GM18909 (cell line): ENCODE measurements at regions not wholly inside any gene's neighbourhood (a gene's known extent, or its start where the extent isn't known, plus 50 kb on each side); places are given as distances from the start of the nearest gene placed in this dataset.

ENCODE experiments used
- ATAC-seq: cut with Tn5 transposase; IDR thresholded peaks from one replicate; pipeline ENCODE4 v1.9.1; 2021; ENCODE audit warnings: mild to moderate bottlenecking; ENCODE audit not compliant: unreplicated experiment, poor library complexity

DNA sequence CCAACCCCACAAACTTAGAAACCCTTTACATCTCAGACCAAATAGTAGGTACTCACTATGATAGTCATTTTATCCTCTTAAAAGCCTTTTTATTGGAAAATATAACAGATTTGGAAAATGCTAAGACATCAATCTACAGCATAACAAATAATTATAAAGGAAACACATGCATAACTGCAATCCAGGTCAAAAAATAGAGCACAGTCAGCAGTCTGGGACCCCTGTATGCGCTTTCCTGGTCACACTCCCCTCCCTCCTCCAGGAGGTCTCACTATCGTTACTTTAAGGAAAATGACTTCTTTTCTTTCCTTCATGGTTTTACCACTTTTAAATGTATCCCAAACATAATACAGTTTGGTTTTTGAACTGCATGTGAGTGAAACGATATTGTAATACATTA lies 90.5 kb upstream of the CCDC150 start:
- no peak for ATAC-seq

- no peak for ATAC-seq
Measured at GRCh38 chr2:196551014-196551413, 88.5 kb upstream of the CCDC150 start.

- no peak for ATAC-seq
Measured at GRCh38 chr2:196555161-196555560, 84.4 kb upstream of the CCDC150 start.

DNA sequence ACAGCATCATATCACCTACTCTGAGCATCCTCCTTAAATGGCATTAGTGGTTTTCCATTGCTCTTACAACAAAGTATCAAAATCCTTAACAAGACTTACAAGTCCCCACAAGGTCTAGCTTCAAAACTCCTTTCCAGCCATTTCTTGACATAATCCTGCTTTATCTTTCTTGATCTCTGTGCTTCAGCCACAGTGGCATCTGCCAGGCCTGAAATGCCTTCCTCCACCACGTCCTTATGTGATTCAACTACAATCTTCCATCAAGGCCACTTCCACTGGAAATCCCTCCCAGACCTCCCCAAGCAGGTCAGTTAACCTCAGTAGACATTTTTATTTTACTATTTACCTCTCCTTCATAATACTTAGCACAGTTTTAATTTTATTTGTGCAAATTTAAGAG lies 83.8 kb upstream of the CCDC150 start:
- ATAC-seq = no peak

- ATAC-seq = no peak
Measured at GRCh38 chr2:196558497-196558896, 81.0 kb upstream of the CCDC150 start.

DNA sequence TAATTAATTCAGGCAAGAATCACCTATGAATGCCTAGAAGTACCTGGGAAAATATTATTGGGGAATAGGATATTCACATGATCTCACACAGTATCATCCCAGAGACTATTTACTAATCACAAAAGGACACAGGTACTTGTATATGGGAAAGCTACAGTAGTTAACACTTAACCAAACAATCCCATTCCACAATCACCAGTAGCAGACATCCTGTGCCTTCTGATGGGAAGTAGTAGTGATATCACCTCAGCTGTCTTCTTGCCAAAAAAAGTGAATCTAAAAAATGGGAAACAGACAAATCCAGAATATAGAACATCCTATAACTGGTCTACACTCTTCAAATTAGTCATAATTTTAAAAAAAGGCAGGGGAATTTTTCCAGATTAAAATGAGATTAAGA lies 75.6 kb upstream of the CCDC150 start:
- no peak for ATAC-seq

DNA sequence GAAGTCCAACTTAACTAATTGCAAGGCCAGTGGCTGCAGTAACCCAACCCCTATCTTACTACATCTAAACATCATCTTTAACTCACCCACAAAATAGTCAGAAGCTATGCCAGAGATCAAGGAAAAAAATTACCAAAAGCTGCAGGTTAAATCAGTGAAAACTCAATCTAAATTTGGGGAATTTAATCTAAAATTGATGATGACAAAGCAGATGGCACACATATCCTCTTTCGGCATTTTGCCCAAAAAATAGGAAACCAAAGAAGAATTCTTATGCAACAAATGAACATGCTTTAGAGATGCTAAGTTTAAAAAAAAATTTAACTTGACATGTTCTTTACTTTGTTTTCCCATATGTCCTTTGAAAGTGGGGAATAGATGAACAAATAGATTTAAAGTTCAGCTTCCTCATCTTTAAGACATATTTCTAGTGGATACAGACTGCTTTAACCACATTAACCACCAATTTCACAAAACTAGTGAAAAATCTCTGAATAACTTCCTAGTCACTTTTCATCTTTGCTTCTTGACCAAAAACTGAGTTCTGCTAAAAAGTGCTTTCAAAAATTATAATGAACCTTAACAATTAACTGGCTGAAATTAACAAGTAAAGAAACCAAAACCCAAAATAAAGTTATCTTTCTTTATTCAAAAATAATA lies 74.3 kb upstream of the CCDC150 start:
- no peak for ATAC-seq

DNA sequence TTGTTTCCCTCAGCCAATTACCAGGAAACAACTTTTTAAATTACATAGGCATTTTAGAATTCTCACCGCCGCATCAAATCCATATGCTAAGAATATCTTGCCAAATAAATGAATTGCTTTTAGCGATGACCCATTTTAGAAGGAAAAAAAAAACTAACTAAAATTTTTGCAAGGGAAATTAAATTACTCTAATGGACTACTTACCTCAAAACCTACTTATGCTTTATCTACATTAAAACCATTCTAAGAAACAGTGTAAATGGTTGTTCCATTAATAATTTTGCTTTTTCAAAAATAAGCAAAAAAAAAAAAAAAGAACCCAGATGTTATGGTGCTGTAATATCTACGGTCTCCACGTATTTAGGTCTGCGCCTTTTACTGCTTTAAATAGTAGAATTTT lies 73.5 kb upstream of the CCDC150 start:
- ATAC-seq = no peak

DNA sequence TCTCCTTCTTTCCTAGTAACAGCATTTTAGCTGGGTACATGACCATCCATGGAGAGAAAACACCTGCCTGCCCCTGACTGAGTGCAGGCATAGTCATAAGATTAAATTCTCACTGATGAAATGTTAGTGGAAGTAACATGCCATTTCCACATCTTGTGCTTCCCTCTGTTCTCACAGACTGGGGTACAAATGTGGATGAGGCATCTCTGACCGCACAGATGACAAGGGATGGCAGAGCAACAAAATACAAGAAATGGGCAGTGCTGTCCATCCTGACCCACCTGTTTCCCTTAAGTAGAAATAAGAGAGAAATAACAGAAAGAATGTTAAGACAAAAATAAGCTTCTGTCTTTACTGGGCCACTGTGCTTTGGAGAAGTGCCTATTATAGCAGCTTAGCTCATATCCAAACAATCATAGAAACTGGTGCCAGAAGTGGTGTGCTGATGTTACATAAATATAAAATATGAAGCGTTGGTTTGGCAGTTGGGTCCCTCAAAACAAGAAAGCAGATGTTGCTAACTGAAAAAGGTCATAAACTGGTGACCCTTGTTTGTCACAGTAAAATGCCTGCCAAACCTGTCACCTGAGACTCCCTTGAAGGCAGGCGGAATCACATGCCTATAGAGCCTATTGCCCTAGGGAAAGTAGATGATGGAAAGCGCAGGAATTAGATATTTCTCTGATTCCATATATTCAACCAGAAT lies 72.4 kb upstream of the CCDC150 start:
- no peak for ATAC-seq

DNA sequence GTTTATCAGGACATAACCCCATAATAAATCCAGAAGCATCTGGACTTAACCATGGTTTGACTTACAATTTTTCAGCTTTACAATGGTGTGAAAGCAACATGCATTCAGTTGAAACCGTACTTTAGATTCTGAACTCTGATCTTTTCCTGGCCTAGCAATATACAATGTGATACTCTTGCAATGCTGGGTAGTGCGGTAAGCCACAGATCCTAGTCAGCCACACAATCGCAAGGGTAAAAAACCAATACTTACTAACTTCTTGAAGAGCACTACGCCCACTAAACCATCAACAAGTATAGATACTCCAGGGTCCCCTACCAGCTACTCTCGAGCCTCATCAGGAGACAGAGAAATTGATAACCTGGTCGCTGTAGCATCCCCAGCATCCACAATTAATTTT lies 71.0 kb upstream of the CCDC150 start:
- no peak for ATAC-seq

DNA sequence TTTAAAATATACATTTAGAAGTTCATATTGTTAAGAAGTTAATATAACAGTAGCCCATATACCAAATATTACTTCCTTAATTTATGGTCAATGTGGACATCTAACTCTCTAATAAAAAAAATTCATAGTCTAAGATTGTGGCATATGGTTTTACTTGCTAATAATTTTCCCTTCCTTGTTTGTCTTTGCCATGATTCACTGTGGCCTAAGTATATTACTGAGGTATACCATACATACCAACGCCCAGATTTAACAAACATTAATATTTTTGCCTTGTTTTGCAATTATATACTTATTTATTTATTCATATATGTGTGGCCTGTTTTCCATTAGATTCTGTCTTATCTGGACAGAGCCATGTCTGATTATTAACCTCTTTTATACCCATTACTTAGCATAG lies 54.6 kb upstream of the CCDC150 start:
- ATAC-seq = no peak

GRCh38 chr2:196586511-196586991 lies 53.0 kb upstream of the CCDC150 start:
- no peak for ATAC-seq

GRCh38 chr2:196587056-196587455 lies 52.5 kb upstream of the CCDC150 start:
- ATAC-seq = no peak

- no peak for ATAC-seq
Measured at GRCh38 chr2:196587739-196588138, 51.8 kb upstream of the CCDC150 start.

DNA sequence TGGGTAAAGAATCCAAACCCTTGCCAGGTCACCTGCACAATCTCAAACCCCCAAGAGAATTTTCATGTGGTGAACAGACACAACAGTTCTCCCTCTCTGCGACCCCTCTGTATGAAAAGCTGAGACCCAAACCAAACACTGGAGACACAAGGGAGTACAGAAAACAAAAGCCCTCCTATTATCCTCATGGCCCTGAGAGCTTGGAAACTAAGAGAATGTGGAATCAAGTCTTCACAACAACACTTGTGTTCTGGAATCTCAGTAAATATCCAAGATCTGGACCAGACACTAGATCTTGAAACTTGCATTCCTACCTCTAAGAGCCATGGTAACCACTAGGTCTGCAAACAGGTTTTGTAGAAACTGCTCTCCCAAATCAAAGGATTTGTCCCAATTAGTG lies 50.1 kb upstream of the CCDC150 start:
- no peak for ATAC-seq
